ENCODE measurements at regions not wholly inside any gene's neighbourhood (a gene's known extent, or its start where the extent isn't known, plus 50 kb on each side); places are given as distances from the start of the nearest gene placed in this dataset.
"Not testable (repeated sequence)": the region's sequence is repeated elsewhere in the genome, so short reads cannot be mapped to it uniquely, and the experiment has no call there.

GRCh38 chr16:29139261-29139802 lies 154.5 kb downstream of the LAT start:
- DNase-seq (no peak), ATAC-seq (no peak)
- intact Hi-C loops (cut with DNase I, micrococcal nuclease) = no loop called here
- Histone ChIP-seq H3K9me3 (no peaks in the 10 kb centered on the region), H3K36me3 (ENCODE audit: low read depth) (no peaks in the 10 kb centered on the region), H3K4me1 (ENCODE audit: low read depth) (no peaks in the 10 kb centered on the region), H3K4me3 (no peak overlapping the region)
- no peak for TF ChIP-seq CTCF (IDR thresholded peaks at IDR 0.05)

- H3K36me3 ChIP-seq (ENCODE audit: low read depth); H3K9me3 ChIP-seq; H3K4me3 ChIP-seq; H3K4me1 ChIP-seq (ENCODE audit: low read depth); ATAC-seq; intact Hi-C loops (cut with DNase I, micrococcal nuclease); DNase-seq: not testable (repeated sequence)
Observed at GRCh38 chr16:29138698-29139097, 153.8 kb downstream of the LAT start.

GRCh38 chr16:29137894-29138662 lies 153.2 kb downstream of the LAT start:
- ATAC-seq; H3K4me3 ChIP-seq; intact Hi-C loops (cut with DNase I, micrococcal nuclease); H3K9me3 ChIP-seq; DNase-seq; H3K36me3 ChIP-seq (ENCODE audit: low read depth); H3K4me1 ChIP-seq (ENCODE audit: low read depth): not testable (repeated sequence)

GRCh38 chr16:29137461-29137860 lies 152.6 kb downstream of the LAT start:
- intact Hi-C loops (cut with DNase I, micrococcal nuclease); H3K9me3 ChIP-seq; H3K4me1 ChIP-seq (ENCODE audit: low read depth); H3K36me3 ChIP-seq (ENCODE audit: low read depth); DNase-seq; H3K4me3 ChIP-seq; ATAC-seq: not testable (repeated sequence)

- H3K4me1 ChIP-seq (ENCODE audit: low read depth); ATAC-seq; H3K36me3 ChIP-seq (ENCODE audit: low read depth); H3K9me3 ChIP-seq; DNase-seq; intact Hi-C loops (cut with DNase I, micrococcal nuclease); H3K4me3 ChIP-seq: not testable (repeated sequence)
Observed at GRCh38 chr16:29136916-29137315, 152.1 kb downstream of the LAT start.

- H3K4me1 ChIP-seq (ENCODE audit: low read depth); H3K36me3 ChIP-seq (ENCODE audit: low read depth); H3K4me3 ChIP-seq; intact Hi-C loops (cut with DNase I, micrococcal nuclease); ATAC-seq; H3K9me3 ChIP-seq; DNase-seq: not testable (repeated sequence)
Observed at GRCh38 chr16:29136046-29136696, 151.3 kb downstream of the LAT start.

- H3K4me1 ChIP-seq (ENCODE audit: low read depth); ATAC-seq; H3K36me3 ChIP-seq (ENCODE audit: low read depth); H3K4me3 ChIP-seq; DNase-seq; H3K9me3 ChIP-seq; intact Hi-C loops (cut with DNase I, micrococcal nuclease): not testable (repeated sequence)
Observed at GRCh38 chr16:29135098-29135497, 150.2 kb downstream of the LAT start.

- DNase-seq; ATAC-seq; H3K36me3 ChIP-seq (ENCODE audit: low read depth); intact Hi-C loops (cut with DNase I, micrococcal nuclease); H3K9me3 ChIP-seq; H3K4me3 ChIP-seq; H3K4me1 ChIP-seq (ENCODE audit: low read depth): not testable (repeated sequence)
Observed at GRCh38 chr16:29133681-29134430, 149.0 kb downstream of the LAT start.

- H3K4me1 ChIP-seq (ENCODE audit: low read depth); intact Hi-C loops (cut with DNase I, micrococcal nuclease); H3K9me3 ChIP-seq; DNase-seq; H3K36me3 ChIP-seq (ENCODE audit: low read depth); H3K4me3 ChIP-seq: not testable (repeated sequence)
- ATAC-seq = peak; percentile 44
Observed at GRCh38 chr16:29132869-29133268, 148.0 kb downstream of the LAT start.

- H3K4me3 ChIP-seq; H3K9me3 ChIP-seq; H3K36me3 ChIP-seq (ENCODE audit: low read depth); DNase-seq; H3K4me1 ChIP-seq (ENCODE audit: low read depth); intact Hi-C loops (cut with DNase I, micrococcal nuclease): not testable (repeated sequence)
- peak; percentile 69 for ATAC-seq
Observed at GRCh38 chr16:29132444-29132843, 147.6 kb downstream of the LAT start.

- H3K4me3 ChIP-seq; intact Hi-C loops (cut with DNase I, micrococcal nuclease); DNase-seq; H3K4me1 ChIP-seq (ENCODE audit: low read depth); ATAC-seq; H3K36me3 ChIP-seq (ENCODE audit: low read depth); H3K9me3 ChIP-seq: not testable (repeated sequence)
Observed at GRCh38 chr16:29130901-29131851, 146.3 kb downstream of the LAT start.

- H3K4me1 ChIP-seq (ENCODE audit: low read depth); H3K4me3 ChIP-seq; DNase-seq; ATAC-seq; H3K9me3 ChIP-seq; H3K36me3 ChIP-seq (ENCODE audit: low read depth); intact Hi-C loops (cut with DNase I, micrococcal nuclease): not testable (repeated sequence)
Observed at GRCh38 chr16:29130131-29130711, 145.4 kb downstream of the LAT start.

Measured in mucosa of descending colon (tissue), 3 donors.